Common myeloid progenitor, CD34-positive (primary cell): ENCODE measurements at regions not wholly inside any gene's neighbourhood (a gene's known extent, or its start where the extent isn't known, plus 50 kb on each side); places are given as distances from the start of the nearest gene placed in this dataset.

Experiments
- CTCF ChIA-PET: fragments of 350-600 bp; sonication (Branson Sonifier 250); formaldehyde crosslinking; loops from one replicate; lab custom pipeline; 2021; ENCODE audit warnings: antibody characterized with exemption; lab: Charles Lee
- POLR2A ChIA-PET: fragments of 350-600 bp; sonication (Branson Sonifier 250); formaldehyde crosslinking; loops from one replicate; lab custom pipeline; 2021; ENCODE audit warnings: antibody characterized with exemption; lab: Charles Lee
- DNase-seq, 3 donors: peaks; one replicate each; pipeline versions ENCODE4 v3.0.0 to v3.0.0-alpha.2; 2013
- H3K27ac ChIP-seq, 2 experiments: 1 replicate in 1 of 2; 2 replicates in 1 of 2; pipeline ENCODE4 v1.7.0; 2013; ENCODE audit warnings: inconsistent platforms in 2 of 2, low read length in 2 of 2, mild to moderate bottlenecking in 2 of 2, low read depth in 1 of 2, moderate library complexity in 1 of 2; ENCODE audit not compliant: severe bottlenecking in 2 of 2, insufficient read depth in 1 of 2, poor library complexity in 1 of 2
- H3K27me3 ChIP-seq, 5 experiments: replicated peaks in 2 of 5; 1 replicate in 3 of 5; 2 replicates in 2 of 5; pipeline versions ENCODE4 v1.6.1 to v1.7.0; 2013; ENCODE audit warnings: low read length in 4 of 5, mild to moderate bottlenecking in 2 of 5, moderate library complexity in 2 of 5, inconsistent platforms in 1 of 5; ENCODE audit not compliant: insufficient read depth in 5 of 5, control insufficient read depth in 4 of 5
- H3K36me3 ChIP-seq, 4 experiments: 1 replicate in 2 of 4; 2 replicates in 2 of 4; pipeline versions ENCODE4 v1.6.1 to v1.7.0; 2013; ENCODE audit warnings: low read length in 3 of 4, control low read depth in 1 of 4, mild to moderate bottlenecking in 1 of 4; ENCODE audit not compliant: control insufficient read depth in 4 of 4, insufficient read depth in 4 of 4
- H3K4me1 ChIP-seq, 4 experiments: 1 replicate in 3 of 4; 2 replicates in 1 of 4; pipeline versions ENCODE4 v1.6.1 to v1.7.1; 2013; ENCODE audit warnings: low read length in 3 of 4, mild to moderate bottlenecking in 3 of 4, control low read depth in 1 of 4, inconsistent platforms in 1 of 4, moderate library complexity in 1 of 4; ENCODE audit not compliant: control insufficient read depth in 4 of 4, insufficient read depth in 4 of 4; ENCODE audit errors: control extremely low read depth in 1 of 4
- H3K4me3 ChIP-seq, 7 experiments: 1 replicate in 4 of 7; 2 replicates in 3 of 7; pipeline versions ENCODE4 v1.5.1 to v1.7.0; 2013; ENCODE audit warnings: mild to moderate bottlenecking in 7 of 7, low read length in 6 of 7, moderate library complexity in 6 of 7, inconsistent platforms in 2 of 7, low read depth in 2 of 7, control low read depth in 1 of 7; ENCODE audit not compliant: insufficient read depth in 4 of 7, control insufficient read depth in 1 of 7; ENCODE audit errors: extremely low read depth in 1 of 7
- H3K9me3 ChIP-seq, 5 experiments: 1 replicate in 4 of 5; 2 replicates in 1 of 5; pipeline versions ENCODE4 v1.6.1 to v1.7.1; 2013; ENCODE audit warnings: low read length in 4 of 5, mild to moderate bottlenecking in 2 of 5, inconsistent platforms in 1 of 5, low read depth in 1 of 5, moderate library complexity in 1 of 5; ENCODE audit not compliant: control insufficient read depth in 4 of 5, insufficient read depth in 2 of 5; ENCODE audit errors: control extremely low read depth in 1 of 5
- WGBS: methylation state at CpG from one replicate; pipeline ENCODE4 v1.1.5; 2013; ENCODE audit not compliant: insufficient coverage; 5-methylcytosine and 5-hydroxymethylcytosine counted together

DNA sequence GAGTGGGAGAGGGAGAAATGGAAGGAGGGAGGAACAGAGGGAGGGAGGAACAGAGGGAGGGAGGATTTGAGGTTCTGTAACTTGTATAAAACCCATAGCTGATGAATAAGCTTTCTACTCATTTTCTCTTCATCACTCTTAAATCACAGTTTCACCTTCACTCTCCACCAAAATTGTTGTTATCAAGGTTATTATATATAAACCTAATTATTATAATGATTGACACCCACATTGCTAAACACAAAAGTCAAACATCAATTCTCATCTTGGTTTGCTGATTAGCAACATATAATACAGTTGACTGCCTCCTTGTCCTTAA is 229.0 kb upstream of the PAPPA start:
- Histone ChIP-seq H3K27me3 (no peaks in the 10 kb centered on the region), H3K36me3 (no peaks in the 10 kb centered on the region), H3K27ac (no peak overlapping the region), H3K4me1 (no peaks in the 10 kb centered on the region), H3K4me3 (no peak overlapping the region), H3K9me3 (peaks cover 0 to 1% (median 0%) of the 10 kb centered on the region in 5 experiments)
- ChIA-PET CTCF (no interaction called here), POLR2A (no interaction called here)
- DNase-seq: no peak

DNA sequence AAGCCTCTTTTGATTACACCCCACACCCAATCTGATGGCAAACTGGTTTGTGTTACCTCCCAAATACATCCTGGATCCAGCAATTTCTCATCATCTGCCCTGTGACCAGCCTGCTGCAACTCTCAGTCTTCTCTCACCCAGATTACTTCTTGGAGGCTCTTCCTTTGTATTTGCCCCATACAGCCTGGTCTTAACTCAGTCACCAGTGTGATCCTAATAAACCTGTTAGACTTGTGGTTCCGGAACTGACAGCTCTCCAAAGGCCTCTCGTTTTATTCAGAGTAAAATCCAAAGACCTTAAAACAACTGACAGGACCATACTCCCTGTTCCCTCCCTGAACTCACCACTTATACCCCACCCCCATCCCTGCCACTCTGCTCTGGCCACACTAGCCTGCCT is 228.2 kb upstream of the PAPPA start:
- Histone ChIP-seq H3K4me1 (no peaks in the 10 kb centered on the region), H3K9me3 (peaks cover 0 to 1% (median 0%) of the 10 kb centered on the region in 5 experiments), H3K36me3 (no peaks in the 10 kb centered on the region), H3K27me3 (no peaks in the 10 kb centered on the region), H3K4me3 (no peak overlapping the region), H3K27ac (no peak overlapping the region)
- no CpG with 5 or more reads among the region's 2 CpGs for WGBS
- POLR2A ChIA-PET: no interaction called here
- CTCF ChIA-PET: no interaction called here
- DNase-seq: no peak

DNA sequence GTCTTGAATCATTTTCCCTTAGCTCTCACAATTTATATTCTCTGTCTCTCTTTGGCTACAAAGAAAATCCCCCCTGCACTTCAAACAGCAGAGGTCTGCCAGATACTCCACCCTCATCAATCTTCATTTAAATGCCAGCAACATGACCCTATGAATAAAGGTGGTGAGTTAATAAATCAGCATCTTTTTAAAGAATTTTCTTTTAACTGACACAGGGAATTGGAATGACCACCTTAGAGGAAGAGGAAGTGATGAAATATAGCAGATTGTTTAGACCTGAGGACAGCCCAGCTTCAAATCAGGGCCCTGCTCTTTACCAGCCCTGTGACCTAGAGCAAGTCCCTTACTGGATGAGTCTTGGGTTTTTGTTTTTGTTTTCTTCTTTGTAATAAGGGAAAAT is 223.1 kb upstream of the PAPPA start:
- no peak for DNase-seq
- H3K36me3 ChIP-seq: no peaks in the 10 kb centered on the region
- ChIA-PET POLR2A (no interaction called here), CTCF (no interaction called here)
- H3K9me3 ChIP-seq: no peaks in the 10 kb centered on the region
- no peaks in the 10 kb centered on the region for H3K4me1 ChIP-seq
- H3K27me3 ChIP-seq: no peaks in the 10 kb centered on the region
- no peak overlapping the region for H3K27ac ChIP-seq
- no peak overlapping the region for H3K4me3 ChIP-seq

DNA sequence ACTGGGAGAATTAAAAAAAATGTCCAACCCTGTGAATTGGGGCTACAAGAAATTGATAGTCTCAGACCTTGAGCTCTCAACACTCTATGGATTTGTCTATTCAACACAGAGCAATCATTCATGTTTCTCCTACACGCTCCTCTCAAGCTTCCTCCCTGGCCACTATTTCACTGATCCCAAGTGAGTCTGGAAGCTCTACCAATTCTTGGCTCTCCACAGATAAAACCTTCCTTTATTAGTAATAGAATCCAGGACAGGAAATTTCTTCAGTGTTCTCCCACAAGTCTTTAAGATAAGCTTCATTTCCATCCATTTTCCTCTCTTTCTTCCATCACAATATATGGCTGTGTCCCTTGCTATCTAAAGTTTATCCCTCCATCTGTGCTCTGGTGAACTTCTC is 215.1 kb upstream of the PAPPA start:
- CTCF ChIA-PET: no interaction called here
- no peak overlapping the region for H3K27ac ChIP-seq
- 81% methylated on average over 1 of the region's 1 CpG for WGBS

DNA sequence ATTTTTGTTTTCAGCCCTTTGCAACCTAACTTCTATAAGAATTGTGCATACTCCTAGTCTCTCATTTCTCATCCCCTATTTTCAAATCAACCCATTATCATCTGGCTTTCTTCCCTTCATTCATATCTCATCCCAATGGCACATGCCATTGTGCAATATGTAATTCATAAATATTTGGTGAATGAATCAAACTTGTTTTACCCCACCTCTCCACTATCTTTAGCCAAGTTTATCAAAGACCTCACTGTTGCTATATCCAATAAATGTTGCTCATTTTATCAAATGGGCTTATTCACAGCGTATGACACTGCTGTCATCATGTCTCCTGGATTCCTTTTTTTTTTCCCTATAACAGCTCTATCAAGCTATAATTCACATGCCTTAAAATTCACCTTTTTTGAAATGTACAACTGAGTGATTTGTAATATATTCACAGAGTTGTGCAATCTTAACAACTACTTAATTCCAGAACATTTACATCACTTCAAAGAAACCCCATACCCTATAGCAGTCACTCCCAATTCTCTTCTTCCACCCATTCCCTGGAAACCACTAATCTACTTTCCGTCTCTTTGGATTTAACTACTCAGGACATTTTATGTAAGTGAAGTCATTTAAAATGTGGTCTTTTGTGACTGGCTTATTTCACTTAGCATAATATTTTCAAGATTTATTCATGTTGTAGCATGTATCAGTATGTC is 214.4 kb upstream of the PAPPA start:
- H3K27me3 ChIP-seq: no peaks in the 10 kb centered on the region
- no peak for DNase-seq
- WGBS: 100% methylated on average over 1 of the region's 2 CpGs
- H3K4me1 ChIP-seq: no peaks in the 10 kb centered on the region
- H3K27ac ChIP-seq: no peak overlapping the region
- H3K4me3 ChIP-seq: no peak overlapping the region
- ChIA-PET CTCF (no interaction called here), POLR2A (no interaction called here)
- no peaks in the 10 kb centered on the region for H3K9me3 ChIP-seq
- no peaks in the 10 kb centered on the region for H3K36me3 ChIP-seq

More for the DNA sequence above, 215.1 kb upstream of the PAPPA start:
- POLR2A ChIA-PET: no interaction called here
- no peaks in the 10 kb centered on the region for H3K27me3 ChIP-seq
- H3K4me3 ChIP-seq: no peak overlapping the region
- no peaks in the 10 kb centered on the region for H3K9me3 ChIP-seq
- DNase-seq: no peak
- H3K4me1 ChIP-seq: no peaks in the 10 kb centered on the region
- H3K36me3 ChIP-seq: no peaks in the 10 kb centered on the region

DNA sequence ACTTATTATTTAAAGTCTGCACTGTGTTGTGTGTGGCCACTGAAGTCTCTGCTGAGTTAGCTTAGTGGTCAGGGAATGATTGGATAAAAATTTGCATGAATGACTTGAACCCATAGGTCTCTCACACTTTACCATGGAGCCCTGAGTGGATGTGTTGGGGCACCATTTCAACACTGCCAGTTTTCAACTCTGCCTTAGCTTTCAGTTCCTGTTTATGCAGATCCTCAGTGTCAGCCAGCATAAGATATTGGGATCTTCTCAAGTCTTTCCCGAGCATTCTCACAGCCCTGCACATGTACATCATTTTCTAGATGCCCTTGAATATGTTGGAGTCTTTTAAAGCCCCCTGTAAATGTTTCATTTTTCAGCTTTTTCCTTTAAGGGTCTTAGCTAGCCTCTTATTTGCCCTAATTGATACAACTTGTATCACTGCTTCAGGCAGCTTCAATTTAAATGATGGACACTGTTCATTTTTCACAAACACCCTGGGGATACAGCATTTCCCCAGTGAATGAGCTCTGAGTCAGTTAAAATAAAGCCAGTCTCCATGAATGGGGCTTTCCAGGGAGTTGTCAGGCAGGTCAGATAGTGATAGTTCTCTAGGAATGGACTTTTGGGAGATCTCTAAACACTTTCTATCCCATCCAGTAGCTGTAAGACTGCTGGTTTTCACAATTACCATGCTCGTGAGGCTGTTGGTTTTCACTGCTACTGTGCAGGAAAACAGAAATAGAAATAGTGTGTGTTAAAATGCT is 211.9 kb upstream of the PAPPA start:
- Histone ChIP-seq H3K4me1 (no peaks in the 10 kb centered on the region), H3K4me3 (no peak overlapping the region), H3K27me3 (no peaks in the 10 kb centered on the region), H3K9me3 (no peaks in the 10 kb centered on the region), H3K36me3 (no peaks in the 10 kb centered on the region), H3K27ac (no peak overlapping the region)
- CTCF ChIA-PET: no interaction called here
- WGBS: 70% methylated on average over 1 of the region's 2 CpGs
- DNase-seq: no peak
- POLR2A ChIA-PET: no interaction called here

DNA sequence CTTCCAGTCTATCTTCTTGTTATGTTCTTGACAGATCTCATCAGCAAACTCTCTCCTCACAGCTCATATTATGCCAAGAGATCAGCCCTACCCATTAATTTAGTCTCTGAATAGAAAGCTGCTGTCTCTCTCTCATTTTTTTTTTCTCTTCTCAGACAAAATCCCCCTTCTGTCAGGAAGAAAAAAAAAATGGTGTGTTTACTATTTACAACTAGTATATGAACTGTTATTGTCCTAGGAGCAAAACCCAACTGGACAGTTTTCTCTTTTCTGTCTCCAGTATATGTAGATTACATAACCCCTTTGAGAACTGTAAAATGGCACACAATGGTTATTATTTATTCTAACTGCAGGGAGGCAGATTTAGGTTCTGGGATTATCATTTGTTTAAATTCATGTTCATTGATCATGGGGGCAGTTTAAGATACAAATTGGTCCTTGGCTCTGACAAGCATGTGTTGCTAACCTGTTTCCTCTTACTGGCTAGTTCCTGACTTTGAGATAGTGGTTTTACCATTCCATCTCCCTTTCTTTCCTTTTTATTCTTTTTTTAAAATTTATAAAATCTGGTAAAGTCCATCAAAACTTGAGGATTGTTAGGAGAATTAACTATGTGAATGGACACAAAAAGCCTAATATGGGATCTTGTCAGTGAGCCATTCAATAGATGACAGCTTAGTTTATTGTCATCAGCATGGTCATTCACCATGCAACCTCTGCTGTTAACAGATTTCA is 210.0 kb upstream of the PAPPA start:
- ChIA-PET CTCF (interaction anchor here (0.8 kb wide), 1 partner anchor 35 kb away, joined by 3 read pairs; no protein-coding TSS in a partner anchor), POLR2A (no interaction called here)
- H3K9me3 ChIP-seq: no peaks in the 10 kb centered on the region
- DNase-seq: no peak
- H3K36me3 ChIP-seq: no peaks in the 10 kb centered on the region
- no peaks in the 10 kb centered on the region for H3K27me3 ChIP-seq
- H3K27ac ChIP-seq: no peak overlapping the region
- no peaks in the 10 kb centered on the region for H3K4me1 ChIP-seq
- H3K4me3 ChIP-seq: no peak overlapping the region
